Transverse colon (tissue), 4 donors: ENCODE measurements at regions not wholly inside any gene's neighbourhood (a gene's known extent, or its start where the extent isn't known, plus 50 kb on each side); places are given as distances from the start of the nearest gene placed in this dataset.

ENCODE experiments used
- CTCF ChIP-seq, 5 experiments: fragments of 200-600 bp in 3 of 5; fragments of 450-650 bp in 2 of 5; sonication (generic) in 3 of 5; IDR thresholded peaks; 1 replicate in 2 of 5; 2 replicates in 3 of 5; pipeline ENCODE4 v1.5.1; 2016 to 2017; ENCODE audit warnings: antibody characterized with exemption in 5 of 5, inconsistent platforms in 3 of 5, mild to moderate bottlenecking in 2 of 5, moderate library complexity in 1 of 5
- EP300 ChIP-seq: sonication (generic); formaldehyde crosslinking; IDR thresholded peaks from one replicate; pipeline ENCODE4 v1.6.1; 2017; ENCODE audit warnings: antibody characterized with exemption, low read depth
- POLR2A ChIP-seq: fragments of 450-650 bp; IDR thresholded peaks from one replicate; pipeline ENCODE4 v1.6.1; 2016; ENCODE audit warnings: antibody characterized with exemption, mild to moderate bottlenecking, moderate library complexity
- POLR2AphosphoS5 ChIP-seq, 3 donors: sonication (generic); formaldehyde crosslinking; IDR thresholded peaks; one replicate each; pipeline ENCODE4 v1.6.1; 2016; ENCODE audit warnings: antibody characterized with exemption in 3 of 3

DNA sequence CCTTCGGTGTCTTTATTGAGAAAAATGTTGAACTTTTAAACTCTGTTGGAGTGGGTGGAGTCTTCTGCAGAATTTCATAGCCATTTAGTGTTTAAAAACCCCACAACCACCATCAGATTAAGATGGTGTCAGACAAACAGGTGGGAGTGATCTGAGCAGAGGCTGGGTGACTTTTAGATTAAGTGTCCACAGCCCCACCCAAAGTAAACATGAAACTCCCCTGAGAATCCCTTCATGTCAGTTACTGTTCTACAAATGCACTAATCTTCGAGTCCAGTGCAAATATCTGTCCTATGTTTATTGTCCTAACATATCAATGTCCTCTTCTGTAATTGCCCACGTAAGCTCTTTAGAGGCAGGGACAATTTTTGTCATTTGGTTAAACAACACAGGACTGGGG is 175.6 kb upstream of the RBPJ start:
- TF ChIP-seq POLR2A (no peak), CTCF (IDR thresholded peaks at IDR 0.05) (no peak), POLR2AphosphoS5 (IDR thresholded peaks at IDR 0.05) (peak in 1 of 3 donors; percentile 24), EP300 (no peak)
